Nephron progenitor cell (in vitro differentiated cells): ENCODE measurements at regions not wholly inside any gene's neighbourhood (a gene's known extent, or its start where the extent isn't known, plus 50 kb on each side); places are given as distances from the start of the nearest gene placed in this dataset.

Experiments
- DNase-seq: peaks from one replicate; pipeline ENCODE4 v3.0.0; 2021
- H3K27ac Mint-ChIP-seq: 2 replicates; pipeline ENCODE4 v1.8.0; 2021; ENCODE audit warnings: mild to moderate bottlenecking, moderate library complexity, mixed read lengths
- H3K27me3 Mint-ChIP-seq: 2 replicates; pipeline ENCODE4 v1.8.0; 2021; ENCODE audit warnings: mild to moderate bottlenecking, low read depth, mixed read lengths; ENCODE audit not compliant: poor library complexity
- H3K36me3 Mint-ChIP-seq: 2 replicates; pipeline ENCODE4 v1.8.0; 2021; ENCODE audit warnings: low read depth, mixed read lengths
- H3K4me1 Mint-ChIP-seq: 2 replicates; pipeline ENCODE4 v1.8.0; 2021; ENCODE audit warnings: mixed read lengths
- H3K4me3 Mint-ChIP-seq: 2 replicates; pipeline ENCODE4 v1.8.0; 2021; ENCODE audit warnings: mild to moderate bottlenecking, moderate library complexity, mixed read lengths
- H3K9me3 Mint-ChIP-seq: 2 replicates; pipeline ENCODE4 v1.8.0; 2021; ENCODE audit warnings: mild to moderate bottlenecking, moderate library complexity, mixed read lengths
- TF ChIP-seq, protein P1 (sequence below): fragments of 200-600 bp; sonication (generic); IDR thresholded peaks from 2 replicates; pipeline ENCODE4 v1.5.0; 2021; ENCODE audit warnings: antibody characterized with exemption

DNA sequence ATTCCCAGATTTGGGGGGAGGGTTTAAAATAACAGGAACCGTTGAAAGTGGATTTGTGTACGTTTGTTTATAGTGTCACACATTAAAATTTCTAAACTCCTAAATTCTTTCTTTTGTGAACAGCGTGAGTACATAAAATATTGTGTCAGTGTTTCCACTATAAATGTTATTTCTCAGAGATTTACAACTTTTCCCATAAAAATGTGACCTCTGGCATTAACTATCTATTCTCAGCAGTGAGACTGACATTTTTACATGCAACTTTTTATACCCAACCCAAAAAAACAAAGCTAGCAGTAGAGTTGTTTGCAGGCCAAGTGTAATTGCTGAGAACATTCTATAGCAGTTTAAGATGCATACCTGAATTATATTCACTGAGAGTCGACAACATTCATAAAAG is 757.0 kb upstream of the ADAMTS16 start:
- no peaks in the 10 kb centered on the region for H3K36me3 Mint-ChIP-seq
- H3K27me3 Mint-ChIP-seq, result peaks cover 6% of the 10 kb centered on the region
- DNase-seq, result no peak
- no peak overlapping the region for H3K4me3 Mint-ChIP-seq
- H3K27ac Mint-ChIP-seq, result no peak overlapping the region
- peaks cover 12% of the 10 kb centered on the region for H3K4me1 Mint-ChIP-seq
- peaks cover 3% of the 10 kb centered on the region for H3K9me3 Mint-ChIP-seq
- TF ChIP-seq, protein P1, sequence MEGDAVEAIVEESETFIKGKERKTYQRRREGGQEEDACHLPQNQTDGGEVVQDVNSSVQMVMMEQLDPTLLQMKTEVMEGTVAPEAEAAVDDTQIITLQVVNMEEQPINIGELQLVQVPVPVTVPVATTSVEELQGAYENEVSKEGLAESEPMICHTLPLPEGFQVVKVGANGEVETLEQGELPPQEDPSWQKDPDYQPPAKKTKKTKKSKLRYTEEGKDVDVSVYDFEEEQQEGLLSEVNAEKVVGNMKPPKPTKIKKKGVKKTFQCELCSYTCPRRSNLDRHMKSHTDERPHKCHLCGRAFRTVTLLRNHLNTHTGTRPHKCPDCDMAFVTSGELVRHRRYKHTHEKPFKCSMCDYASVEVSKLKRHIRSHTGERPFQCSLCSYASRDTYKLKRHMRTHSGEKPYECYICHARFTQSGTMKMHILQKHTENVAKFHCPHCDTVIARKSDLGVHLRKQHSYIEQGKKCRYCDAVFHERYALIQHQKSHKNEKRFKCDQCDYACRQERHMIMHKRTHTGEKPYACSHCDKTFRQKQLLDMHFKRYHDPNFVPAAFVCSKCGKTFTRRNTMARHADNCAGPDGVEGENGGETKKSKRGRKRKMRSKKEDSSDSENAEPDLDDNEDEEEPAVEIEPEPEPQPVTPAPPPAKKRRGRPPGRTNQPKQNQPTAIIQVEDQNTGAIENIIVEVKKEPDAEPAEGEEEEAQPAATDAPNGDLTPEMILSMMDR, result no peak

DNA sequence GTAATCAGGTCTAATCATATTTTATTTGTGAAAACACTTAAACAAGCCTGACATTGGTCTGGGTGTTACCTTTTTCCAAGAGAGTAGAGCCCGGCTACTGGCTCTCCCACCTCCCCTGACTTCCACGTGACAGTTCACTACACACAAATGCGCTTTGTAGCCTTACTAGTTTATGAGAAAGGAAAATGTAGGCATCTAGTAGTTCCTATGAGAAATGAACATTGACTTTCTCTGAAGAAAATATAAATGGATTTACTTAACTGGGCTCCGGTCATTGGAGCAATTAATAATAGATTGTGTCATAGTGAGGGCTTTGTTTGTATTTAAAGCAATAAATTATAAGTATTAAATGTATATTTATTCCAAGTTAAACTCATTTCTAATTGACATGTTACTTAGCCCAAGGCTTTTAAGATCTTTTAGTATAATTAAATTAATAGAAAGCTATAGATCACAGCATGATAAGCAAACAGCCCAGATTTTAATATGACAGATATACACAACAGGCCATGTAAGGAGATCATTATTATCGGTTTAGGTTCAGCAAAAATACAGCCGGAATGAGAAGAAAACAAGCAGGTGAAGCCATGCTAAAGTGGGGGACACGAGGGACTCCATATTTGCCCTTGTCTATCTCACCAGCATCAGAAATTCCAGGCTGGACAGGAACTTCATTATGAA is 756.5 kb upstream of the ADAMTS16 start:
- Mint-ChIP-seq H3K4me1 (peaks cover 12% of the 10 kb centered on the region), H3K27ac (no peak overlapping the region), H3K9me3 (peaks cover 4% of the 10 kb centered on the region), H3K4me3 (no peak overlapping the region), H3K36me3 (no peaks in the 10 kb centered on the region), H3K27me3 (peaks cover 3% of the 10 kb centered on the region)
- TF ChIP-seq, protein P1, result no peak
- DNase-seq, result no peak

DNA sequence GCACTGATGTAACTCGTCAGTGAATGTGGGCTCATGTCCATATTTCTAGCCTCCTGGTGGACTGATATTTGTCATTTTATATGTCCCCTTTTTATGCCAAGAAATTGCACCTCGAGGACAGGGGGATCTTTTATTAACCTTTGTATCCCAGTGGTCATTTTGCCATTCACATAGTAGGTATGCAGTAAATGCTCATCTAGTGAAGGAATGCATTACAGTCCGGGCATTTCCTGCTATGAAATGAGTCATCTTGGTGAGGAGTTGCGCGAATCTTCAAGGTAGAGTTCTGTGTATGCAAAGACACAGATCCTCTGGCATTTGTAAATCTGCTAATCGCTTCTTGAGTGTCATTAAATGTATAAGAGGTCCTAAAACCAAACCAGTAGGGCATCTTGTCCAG is 755.5 kb upstream of the ADAMTS16 start:
- peaks cover 12% of the 10 kb centered on the region for H3K4me1 Mint-ChIP-seq
- no peak for DNase-seq
- peaks cover 14% of the 10 kb centered on the region for H3K9me3 Mint-ChIP-seq
- H3K36me3 Mint-ChIP-seq, result no peaks in the 10 kb centered on the region
- no peak overlapping the region for H3K27ac Mint-ChIP-seq
- H3K4me3 Mint-ChIP-seq, result no peak overlapping the region
- TF ChIP-seq, protein P1, result no peak
- H3K27me3 Mint-ChIP-seq, result peaks cover 3% of the 10 kb centered on the region

DNA sequence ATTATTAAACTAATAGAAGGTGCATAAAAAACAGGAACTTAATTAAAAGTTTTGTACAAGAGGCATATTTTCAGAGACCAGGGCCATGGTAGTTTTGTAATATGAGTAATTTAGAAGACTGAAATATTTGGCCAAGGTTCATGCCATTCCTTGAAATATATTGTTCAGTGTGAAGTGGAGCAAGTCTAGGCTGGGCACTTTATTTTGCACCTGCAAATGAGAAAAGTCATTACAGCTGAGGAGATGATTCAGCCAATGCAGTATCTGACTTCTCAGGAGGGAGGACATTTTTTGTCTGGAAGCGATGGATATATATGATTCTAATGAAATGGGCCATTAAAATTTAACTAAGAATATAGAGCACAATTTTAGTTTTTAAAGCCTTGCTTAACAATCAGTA is 754.0 kb upstream of the ADAMTS16 start:
- DNase-seq, result no peak
- no peak overlapping the region for H3K27ac Mint-ChIP-seq

DNA sequence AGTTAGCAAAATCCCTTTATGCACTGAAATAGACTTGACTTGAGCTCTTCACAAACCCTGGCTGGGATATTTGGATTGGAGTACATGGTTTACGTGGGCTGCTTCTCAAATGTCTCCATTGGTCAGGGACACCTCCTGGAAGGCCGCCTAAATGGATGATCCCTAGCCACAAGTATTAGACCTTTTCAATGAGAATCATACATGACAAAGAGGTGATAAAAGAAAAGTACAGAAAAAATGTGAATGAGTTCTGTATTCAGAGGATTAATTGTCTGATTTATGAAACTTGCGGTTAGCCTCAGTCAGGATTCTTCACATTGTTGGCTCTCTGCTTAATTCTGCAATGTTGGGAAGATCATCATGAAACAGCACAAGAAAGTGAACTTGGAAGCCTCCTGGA is 752.8 kb upstream of the ADAMTS16 start:
- TF ChIP-seq, protein P1, result no peak
- Mint-ChIP-seq H3K36me3 (no peaks in the 10 kb centered on the region), H3K9me3 (peaks cover 14% of the 10 kb centered on the region), H3K27ac (no peak overlapping the region), H3K4me1 (peaks cover 12% of the 10 kb centered on the region), H3K27me3 (peaks cover 3% of the 10 kb centered on the region), H3K4me3 (no peak overlapping the region)
- no peak for DNase-seq

More for the DNA sequence above, 754.0 kb upstream of the ADAMTS16 start:
- Mint-ChIP-seq H3K9me3 (peaks cover 14% of the 10 kb centered on the region), H3K36me3 (no peaks in the 10 kb centered on the region), H3K4me3 (no peak overlapping the region), H3K27me3 (peaks cover 3% of the 10 kb centered on the region), H3K4me1 (peaks cover 12% of the 10 kb centered on the region)
- TF ChIP-seq, protein P1, result no peak

DNA sequence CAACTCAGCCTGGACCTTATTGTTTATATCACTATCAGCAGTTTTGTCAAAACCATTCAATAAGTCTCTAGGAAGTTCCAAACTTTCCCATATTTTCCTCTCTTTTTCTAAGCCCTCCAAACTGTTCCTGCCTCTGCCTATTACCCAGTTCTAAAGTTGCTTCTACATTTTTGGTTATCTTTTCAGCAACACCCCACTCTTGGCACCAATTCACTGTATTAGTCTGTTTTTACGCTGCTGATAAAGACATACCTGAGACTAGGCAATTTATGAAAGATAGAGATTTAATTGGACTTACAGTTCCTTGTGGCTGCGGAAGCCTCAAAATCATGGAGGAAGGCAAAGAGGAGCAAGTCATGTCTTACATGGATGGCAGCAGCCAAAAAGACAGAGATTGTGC is 744.4 kb upstream of the ADAMTS16 start:
- Mint-ChIP-seq H3K4me3 (no peak overlapping the region), H3K27ac (no peak overlapping the region), H3K27me3 (peaks cover 4% of the 10 kb centered on the region), H3K36me3 (peaks cover 18% of the 10 kb centered on the region), H3K4me1 (no peaks in the 10 kb centered on the region), H3K9me3 (peaks cover 47% of the 10 kb centered on the region)
- TF ChIP-seq, protein P1, result no peak
- DNase-seq, result no peak
